ENCODE measurements at regions not wholly inside any gene's neighbourhood (a gene's known extent, or its start where the extent isn't known, plus 50 kb on each side); places are given as distances from the start of the nearest gene placed in this dataset.

DNA sequence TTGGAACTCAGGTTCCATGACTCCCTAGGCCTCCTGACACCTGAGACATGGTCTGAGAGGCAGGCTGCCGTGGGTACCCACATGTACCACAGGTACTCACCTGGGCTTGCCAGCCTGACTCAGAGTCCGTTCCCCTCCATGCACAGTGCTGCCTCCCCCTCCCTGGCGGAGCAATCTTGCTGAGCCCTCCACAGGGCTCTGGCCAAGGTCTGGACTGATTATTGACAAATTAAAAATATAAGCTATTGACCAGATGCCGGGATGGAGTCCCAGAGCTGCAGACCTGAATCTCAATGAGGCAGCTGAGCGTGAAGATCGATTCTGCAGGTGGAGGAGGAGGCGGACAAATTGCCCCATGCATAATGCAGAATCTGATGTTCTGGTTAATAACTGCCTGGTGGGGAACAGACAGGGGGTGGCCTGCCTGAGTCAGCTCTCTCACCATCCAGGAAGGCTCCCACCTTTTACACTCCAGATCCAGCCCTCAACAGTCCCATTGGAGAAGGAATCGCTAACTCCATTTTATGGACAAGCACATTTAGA lies 422.7 kb downstream of the MIAT start:
- TF ChIP-seq, protein P1, sequence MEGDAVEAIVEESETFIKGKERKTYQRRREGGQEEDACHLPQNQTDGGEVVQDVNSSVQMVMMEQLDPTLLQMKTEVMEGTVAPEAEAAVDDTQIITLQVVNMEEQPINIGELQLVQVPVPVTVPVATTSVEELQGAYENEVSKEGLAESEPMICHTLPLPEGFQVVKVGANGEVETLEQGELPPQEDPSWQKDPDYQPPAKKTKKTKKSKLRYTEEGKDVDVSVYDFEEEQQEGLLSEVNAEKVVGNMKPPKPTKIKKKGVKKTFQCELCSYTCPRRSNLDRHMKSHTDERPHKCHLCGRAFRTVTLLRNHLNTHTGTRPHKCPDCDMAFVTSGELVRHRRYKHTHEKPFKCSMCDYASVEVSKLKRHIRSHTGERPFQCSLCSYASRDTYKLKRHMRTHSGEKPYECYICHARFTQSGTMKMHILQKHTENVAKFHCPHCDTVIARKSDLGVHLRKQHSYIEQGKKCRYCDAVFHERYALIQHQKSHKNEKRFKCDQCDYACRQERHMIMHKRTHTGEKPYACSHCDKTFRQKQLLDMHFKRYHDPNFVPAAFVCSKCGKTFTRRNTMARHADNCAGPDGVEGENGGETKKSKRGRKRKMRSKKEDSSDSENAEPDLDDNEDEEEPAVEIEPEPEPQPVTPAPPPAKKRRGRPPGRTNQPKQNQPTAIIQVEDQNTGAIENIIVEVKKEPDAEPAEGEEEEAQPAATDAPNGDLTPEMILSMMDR (IDR thresholded peaks at IDR 0.05), result no peak
- Histone ChIP-seq H3K27ac (no peak overlapping the region), H3K4me3 (no peak overlapping the region), H3K27me3 (no peaks in the 10 kb centered on the region), H3K9me3 (no peaks in the 10 kb centered on the region), H3K36me3 (no peaks in the 10 kb centered on the region), H3K4me1 (peaks cover 0 to 4% (median 0%) of the 10 kb centered on the region in 4 donors)
- intact Hi-C loops (cut with DNase I; ENCODE audit: low total_unique reads), result no loop called here
- DNase-seq, result no peak

DNA sequence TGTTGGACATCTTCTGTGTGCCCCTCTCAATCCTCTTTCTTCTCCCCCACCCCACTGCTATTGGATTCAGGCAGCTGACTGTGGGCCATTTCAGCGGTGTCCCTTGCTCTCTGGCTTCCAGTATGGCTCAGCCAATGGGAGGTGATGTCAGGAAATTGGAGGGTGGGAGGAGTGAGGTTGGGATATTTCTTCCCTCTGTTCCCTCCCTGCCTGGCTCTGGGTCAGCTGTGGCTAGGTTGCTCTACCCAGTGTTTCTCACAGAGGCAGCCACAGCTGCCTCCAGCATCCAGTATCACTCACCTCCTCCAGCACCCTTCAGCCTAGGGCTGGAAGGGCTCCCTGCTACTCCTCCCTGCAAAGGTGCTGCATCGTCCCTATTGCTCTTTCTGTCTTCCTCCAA lies 423.5 kb downstream of the MIAT start:
- intact Hi-C loops (cut with DNase I; ENCODE audit: low total_unique reads), result no loop called here
- TF ChIP-seq, protein P1 (IDR thresholded peaks at IDR 0.05), result no peak
- H3K4me1 ChIP-seq, result peaks cover 0 to 4% (median 0%) of the 10 kb centered on the region in 4 donors
- H3K27ac ChIP-seq, result no peak overlapping the region
- DNase-seq, result no peak
- no peaks in the 10 kb centered on the region for H3K9me3 ChIP-seq
- no peak overlapping the region for H3K4me3 ChIP-seq
- H3K36me3 ChIP-seq, result no peaks in the 10 kb centered on the region
- H3K27me3 ChIP-seq, result no peaks in the 10 kb centered on the region

DNA sequence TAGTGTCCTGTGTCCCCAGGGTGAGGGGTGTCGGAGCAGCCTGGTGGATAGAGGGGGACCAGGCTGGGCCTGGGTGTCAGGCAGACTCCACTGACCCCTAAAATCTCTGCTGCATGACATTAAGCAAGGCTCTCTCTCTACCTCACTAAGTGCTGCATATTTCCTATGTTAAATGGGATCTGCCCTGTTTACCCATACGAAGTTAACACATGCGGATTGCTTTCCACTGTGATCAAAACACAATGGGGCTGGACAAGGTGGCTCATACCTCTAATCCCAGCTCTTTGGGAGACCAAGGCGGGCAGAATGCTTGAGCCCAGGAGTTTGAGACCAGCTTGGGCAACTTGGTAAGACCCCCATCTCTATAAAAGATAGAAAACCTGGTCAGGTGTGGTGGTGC lies 426.2 kb downstream of the MIAT start:
- no peaks in the 10 kb centered on the region for H3K9me3 ChIP-seq
- no peak overlapping the region for H3K27ac ChIP-seq
- H3K36me3 ChIP-seq, result no peaks in the 10 kb centered on the region
- intact Hi-C loops (cut with DNase I; ENCODE audit: low total_unique reads), result no loop called here
- TF ChIP-seq, protein P1 (IDR thresholded peaks at IDR 0.05), result no peak
- H3K4me3 ChIP-seq, result no peak overlapping the region
- no peak for DNase-seq
- no peaks in the 10 kb centered on the region for H3K27me3 ChIP-seq
- peaks cover 0 to 4% (median 0%) of the 10 kb centered on the region in 4 donors for H3K4me1 ChIP-seq

DNA sequence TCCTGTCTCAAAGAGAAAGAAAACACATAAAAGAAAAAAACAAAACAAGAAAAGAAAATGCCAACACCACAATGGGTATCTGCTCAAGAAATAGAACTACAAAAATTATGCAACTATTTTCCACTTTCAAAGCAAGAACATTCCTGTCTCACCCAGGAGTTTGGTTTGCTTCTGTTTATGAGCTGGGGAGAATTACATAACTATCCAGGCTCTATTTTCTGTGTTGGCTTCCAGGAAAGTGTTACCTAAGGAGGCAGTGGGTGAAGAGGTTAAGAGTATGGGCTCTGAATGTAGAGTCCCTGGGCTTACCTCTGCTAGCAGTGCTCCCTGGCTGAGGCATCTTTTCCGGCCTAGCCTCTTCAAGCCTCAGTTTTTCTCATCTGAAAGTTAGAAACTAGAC lies 426.7 kb downstream of the MIAT start:
- no peak overlapping the region for H3K27ac ChIP-seq
- peaks cover 0 to 4% (median 0%) of the 10 kb centered on the region in 4 donors for H3K4me1 ChIP-seq
- no peaks in the 10 kb centered on the region for H3K36me3 ChIP-seq
- intact Hi-C loops (cut with DNase I; ENCODE audit: low total_unique reads), result no loop called here
- no peak overlapping the region for H3K4me3 ChIP-seq
- H3K27me3 ChIP-seq, result no peaks in the 10 kb centered on the region
- no peaks in the 10 kb centered on the region for H3K9me3 ChIP-seq
- TF ChIP-seq, protein P1 (IDR thresholded peaks at IDR 0.05), result no peak
- DNase-seq, result no peak

DNA sequence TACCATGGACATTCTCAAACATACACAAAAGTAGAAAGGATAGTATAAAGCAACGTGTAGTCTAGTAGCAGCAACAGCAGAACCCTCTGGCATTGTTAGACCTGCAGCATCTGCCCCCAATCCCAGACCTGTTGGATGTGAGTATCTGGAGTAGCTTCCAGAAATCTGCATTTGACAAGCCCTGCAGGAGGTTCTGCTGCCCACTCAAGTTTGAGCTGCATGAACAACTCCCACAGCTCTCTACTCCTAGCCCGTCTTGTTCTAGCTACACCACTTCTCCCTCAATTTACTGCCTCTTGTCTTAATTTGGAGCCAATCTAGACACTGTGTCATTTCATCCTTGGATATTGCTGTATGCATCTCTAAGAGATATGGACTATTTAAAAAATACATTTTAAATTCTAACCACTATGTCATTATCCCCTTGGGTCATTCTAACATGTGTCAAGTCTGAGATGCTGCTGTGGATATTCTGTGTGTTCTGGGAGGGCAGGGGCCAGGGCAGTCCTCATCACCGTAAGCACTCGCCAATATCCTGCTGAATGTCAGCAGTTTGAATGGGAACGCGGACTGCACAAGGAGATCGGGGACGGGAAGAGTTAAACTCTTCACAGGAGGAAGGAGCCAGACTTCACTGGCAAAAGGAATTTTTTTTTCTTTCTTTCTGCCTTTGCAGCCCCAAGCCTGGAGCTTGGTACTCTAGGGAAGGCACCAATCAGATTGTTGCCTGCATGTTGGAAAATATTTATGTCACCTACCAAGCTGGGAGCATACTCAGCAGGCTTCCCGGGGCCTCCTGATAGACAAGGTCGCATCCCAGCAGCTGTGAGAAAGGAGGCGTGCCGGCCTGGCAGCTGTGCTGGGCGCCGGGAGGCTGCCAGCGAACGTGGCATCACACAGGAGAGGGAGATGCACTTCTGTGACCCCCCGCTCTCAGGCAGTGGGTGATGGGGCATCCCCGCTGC lies 429.0 kb downstream of the MIAT start:
- H3K9me3 ChIP-seq, result no peaks in the 10 kb centered on the region
- no peaks in the 10 kb centered on the region for H3K36me3 ChIP-seq
- peaks cover 0 to 4% (median 0%) of the 10 kb centered on the region in 4 donors for H3K4me1 ChIP-seq
- DNase-seq, result no peak
- intact Hi-C loops (cut with DNase I; ENCODE audit: low total_unique reads), result no loop called here
- no peak overlapping the region for H3K27ac ChIP-seq
- H3K27me3 ChIP-seq, result no peaks in the 10 kb centered on the region
- TF ChIP-seq, protein P1 (IDR thresholded peaks at IDR 0.05), result no peak
- H3K4me3 ChIP-seq, result no peak overlapping the region

Measured in tibial artery (tissue), 4 donors.